Breast epithelium (tissue), 3 donors: ENCODE measurements at regions not wholly inside any gene's neighbourhood (a gene's known extent, or its start where the extent isn't known, plus 50 kb on each side); places are given as distances from the start of the nearest gene placed in this dataset.

ENCODE experiments used
- POLR2A ChIP-seq: fragments of 450-650 bp; IDR thresholded peaks from one replicate; pipeline ENCODE4 v1.6.1; 2016; ENCODE audit warnings: antibody characterized with exemption, mild to moderate bottlenecking, moderate library complexity
- POLR2AphosphoS5 ChIP-seq, 3 donors: sonication (generic); formaldehyde crosslinking; IDR thresholded peaks; one replicate each; pipeline ENCODE4 v1.6.1; 2017; ENCODE audit warnings: antibody characterized with exemption in 3 of 3
- TF ChIP-seq, protein P1 (sequence below), 3 donors: fragments of 450-650 bp; IDR thresholded peaks; one replicate each; pipeline ENCODE4 v1.5.1; 2016 to 2017; ENCODE audit warnings: antibody characterized with exemption in 3 of 3, mild to moderate bottlenecking in 3 of 3, moderate library complexity in 3 of 3

DNA sequence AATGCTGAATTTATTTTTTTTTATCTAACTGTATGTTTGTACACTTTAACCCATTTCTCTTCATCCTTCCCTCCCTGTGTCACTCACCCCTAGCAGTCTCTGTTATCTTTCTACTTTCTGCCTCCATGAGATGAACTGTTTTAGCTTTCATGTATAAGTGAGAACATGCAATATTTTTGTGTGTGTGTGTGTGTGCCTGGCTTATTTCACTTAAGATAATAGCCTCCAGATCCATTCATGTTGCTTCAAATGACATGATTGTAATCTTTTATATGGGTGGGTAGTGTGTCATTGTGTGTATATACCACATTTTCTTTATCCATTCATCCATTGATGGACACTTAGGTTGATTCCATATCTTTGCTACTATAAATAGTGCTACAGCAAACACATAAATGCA lies 1023.9 kb downstream of the TLE1 start:
- TF ChIP-seq POLR2AphosphoS5 (IDR thresholded peaks at IDR 0.05), result no peak
- TF ChIP-seq POLR2A, result no peak
- TF ChIP-seq, protein P1, sequence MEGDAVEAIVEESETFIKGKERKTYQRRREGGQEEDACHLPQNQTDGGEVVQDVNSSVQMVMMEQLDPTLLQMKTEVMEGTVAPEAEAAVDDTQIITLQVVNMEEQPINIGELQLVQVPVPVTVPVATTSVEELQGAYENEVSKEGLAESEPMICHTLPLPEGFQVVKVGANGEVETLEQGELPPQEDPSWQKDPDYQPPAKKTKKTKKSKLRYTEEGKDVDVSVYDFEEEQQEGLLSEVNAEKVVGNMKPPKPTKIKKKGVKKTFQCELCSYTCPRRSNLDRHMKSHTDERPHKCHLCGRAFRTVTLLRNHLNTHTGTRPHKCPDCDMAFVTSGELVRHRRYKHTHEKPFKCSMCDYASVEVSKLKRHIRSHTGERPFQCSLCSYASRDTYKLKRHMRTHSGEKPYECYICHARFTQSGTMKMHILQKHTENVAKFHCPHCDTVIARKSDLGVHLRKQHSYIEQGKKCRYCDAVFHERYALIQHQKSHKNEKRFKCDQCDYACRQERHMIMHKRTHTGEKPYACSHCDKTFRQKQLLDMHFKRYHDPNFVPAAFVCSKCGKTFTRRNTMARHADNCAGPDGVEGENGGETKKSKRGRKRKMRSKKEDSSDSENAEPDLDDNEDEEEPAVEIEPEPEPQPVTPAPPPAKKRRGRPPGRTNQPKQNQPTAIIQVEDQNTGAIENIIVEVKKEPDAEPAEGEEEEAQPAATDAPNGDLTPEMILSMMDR (IDR thresholded peaks at IDR 0.05), result no peak
